ENCODE measurements at regions not wholly inside any gene's neighbourhood (a gene's known extent, or its start where the extent isn't known, plus 50 kb on each side); places are given as distances from the start of the nearest gene placed in this dataset.

DNA sequence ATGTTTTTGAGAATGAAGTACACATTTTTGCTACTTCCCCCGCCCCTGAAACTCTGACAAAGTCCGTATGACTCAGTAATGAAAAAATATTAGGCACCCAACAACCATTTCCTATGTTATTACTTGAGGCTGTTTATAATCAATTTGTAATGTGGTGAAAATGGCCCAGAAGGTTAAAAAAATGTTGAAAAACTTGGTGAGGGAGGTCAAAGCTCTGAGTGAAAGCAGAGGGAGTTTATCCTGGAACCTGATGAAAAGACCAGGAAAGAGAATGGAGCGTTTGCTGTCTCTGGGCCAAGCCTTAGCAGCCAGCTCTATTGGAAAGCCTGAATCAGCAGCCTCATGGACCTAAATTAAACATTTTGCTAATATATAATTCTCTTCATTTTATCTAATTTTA lies 367.7 kb upstream of the NEGR1 start:
- TF ChIP-seq EP300 (IDR thresholded peaks at IDR 0.05), result no peak
- TF ChIP-seq POLR2AphosphoS5 (IDR thresholded peaks at IDR 0.05), result no peak
- TF ChIP-seq, protein P1, sequence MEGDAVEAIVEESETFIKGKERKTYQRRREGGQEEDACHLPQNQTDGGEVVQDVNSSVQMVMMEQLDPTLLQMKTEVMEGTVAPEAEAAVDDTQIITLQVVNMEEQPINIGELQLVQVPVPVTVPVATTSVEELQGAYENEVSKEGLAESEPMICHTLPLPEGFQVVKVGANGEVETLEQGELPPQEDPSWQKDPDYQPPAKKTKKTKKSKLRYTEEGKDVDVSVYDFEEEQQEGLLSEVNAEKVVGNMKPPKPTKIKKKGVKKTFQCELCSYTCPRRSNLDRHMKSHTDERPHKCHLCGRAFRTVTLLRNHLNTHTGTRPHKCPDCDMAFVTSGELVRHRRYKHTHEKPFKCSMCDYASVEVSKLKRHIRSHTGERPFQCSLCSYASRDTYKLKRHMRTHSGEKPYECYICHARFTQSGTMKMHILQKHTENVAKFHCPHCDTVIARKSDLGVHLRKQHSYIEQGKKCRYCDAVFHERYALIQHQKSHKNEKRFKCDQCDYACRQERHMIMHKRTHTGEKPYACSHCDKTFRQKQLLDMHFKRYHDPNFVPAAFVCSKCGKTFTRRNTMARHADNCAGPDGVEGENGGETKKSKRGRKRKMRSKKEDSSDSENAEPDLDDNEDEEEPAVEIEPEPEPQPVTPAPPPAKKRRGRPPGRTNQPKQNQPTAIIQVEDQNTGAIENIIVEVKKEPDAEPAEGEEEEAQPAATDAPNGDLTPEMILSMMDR (IDR thresholded peaks at IDR 0.05), result no peak
- no peak for TF ChIP-seq POLR2A (IDR thresholded peaks at IDR 0.05)
